ENCODE measurements at regions not wholly inside any gene's neighbourhood (a gene's known extent, or its start where the extent isn't known, plus 50 kb on each side); places are given as distances from the start of the nearest gene placed in this dataset.

DNA sequence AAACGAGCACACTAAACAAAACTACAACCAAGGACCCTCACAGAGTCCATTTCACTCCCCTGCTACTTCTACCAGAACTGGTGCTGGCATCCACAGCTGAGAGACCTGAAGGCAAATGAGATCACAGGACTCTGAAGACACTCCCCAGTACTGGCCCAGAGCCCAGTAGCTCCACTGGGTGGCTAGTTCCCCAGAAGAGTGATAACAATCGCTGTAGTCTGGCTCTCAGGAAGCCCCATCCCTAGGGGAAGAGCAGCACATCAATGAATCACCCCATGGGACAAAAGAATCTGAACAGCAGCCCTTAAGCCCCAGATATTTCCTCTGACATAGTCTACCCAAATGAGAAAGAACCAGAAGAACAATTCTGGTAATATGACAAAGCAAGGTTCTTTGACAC, 190.7 kb upstream of the BMP4 start:
- Histone ChIP-seq H3K27ac (ENCODE audit: low read depth) (no peak overlapping the region), H3K4me3 (ENCODE audit: low read depth, low read length) (no peak overlapping the region), H3K4me1 (ENCODE audit: insufficient read depth) (no peaks in the 10 kb centered on the region), H3K36me3 (ENCODE audit: insufficient read depth) (no peaks in the 10 kb centered on the region)
- 65% methylated on average over 2 of the region's 2 CpGs for WGBS
- no peak for DNase-seq (ENCODE audit: extremely low spot score)

DNA sequence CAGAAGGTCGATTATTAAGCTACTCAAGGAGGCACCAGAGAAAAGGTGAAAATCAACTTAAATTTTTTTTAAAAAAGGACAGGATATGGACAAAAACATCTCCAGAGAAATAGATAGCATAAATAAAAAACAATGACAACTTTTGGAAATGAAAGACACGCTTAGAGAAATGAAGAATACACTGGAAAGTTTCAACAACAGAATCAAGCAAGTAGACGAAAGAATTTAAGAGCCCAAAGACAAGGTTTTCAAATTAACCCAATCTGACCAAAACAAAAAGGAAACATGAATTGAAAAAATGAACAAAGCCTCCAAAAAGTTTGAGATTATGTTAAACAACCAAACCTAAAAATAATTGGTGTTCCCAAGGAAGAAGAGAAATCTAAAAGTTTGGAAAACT, 191.1 kb upstream of the BMP4 start:
- no peak overlapping the region for H3K27ac ChIP-seq (ENCODE audit: low read depth)
- no peak for DNase-seq (ENCODE audit: extremely low spot score)
- H3K36me3 ChIP-seq (ENCODE audit: insufficient read depth): no peaks in the 10 kb centered on the region
- WGBS: 93% methylated on average over 3 of the region's 3 CpGs
- H3K4me3 ChIP-seq (ENCODE audit: low read depth, low read length): no peak overlapping the region
- no peaks in the 10 kb centered on the region for H3K4me1 ChIP-seq (ENCODE audit: insufficient read depth)

DNA sequence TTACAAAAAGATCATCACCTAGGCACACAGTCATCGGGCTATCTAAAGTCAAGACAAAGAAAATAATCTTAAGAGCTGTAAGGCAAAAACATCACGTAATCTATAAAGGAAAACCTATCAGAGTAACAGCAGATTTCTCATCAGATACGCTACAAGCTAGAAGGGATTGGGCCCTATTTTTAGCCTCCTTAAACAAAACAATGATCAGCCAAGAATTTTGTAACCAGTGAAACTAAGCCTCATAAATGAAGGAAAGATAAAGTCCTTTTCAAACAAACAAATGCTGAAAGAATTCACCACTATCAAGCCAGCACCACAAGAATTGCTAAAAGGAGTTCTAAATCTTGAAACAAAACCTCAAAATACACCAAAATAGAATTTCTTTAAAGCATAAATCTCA, 191.6 kb upstream of the BMP4 start:
- WGBS: 60% methylated on average over 3 of the region's 3 CpGs
- H3K4me1 ChIP-seq (ENCODE audit: insufficient read depth): no peaks in the 10 kb centered on the region

DNA sequence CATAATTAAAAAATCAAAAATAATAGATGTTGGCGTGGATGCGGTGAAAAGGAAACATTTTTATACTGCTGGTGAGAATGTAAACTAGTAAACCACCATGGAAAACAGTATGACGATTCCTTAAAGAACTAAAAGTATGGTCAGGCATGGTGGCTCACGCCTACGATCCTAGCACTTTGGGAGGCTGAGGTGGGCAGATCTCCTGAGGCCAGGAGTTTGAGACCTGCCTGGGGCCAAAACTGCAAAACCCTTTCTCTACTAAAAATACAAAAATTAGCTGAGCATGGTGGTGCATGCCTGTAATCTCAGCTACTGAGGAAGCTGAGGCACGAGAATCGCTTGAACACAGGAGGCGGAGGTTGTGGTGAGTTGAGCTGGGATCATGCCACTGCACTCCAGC, 195.7 kb upstream of the BMP4 start:
- Histone ChIP-seq H3K27ac (ENCODE audit: low read depth) (no peak overlapping the region), H3K4me3 (ENCODE audit: low read depth, low read length) (no peak overlapping the region), H3K36me3 (ENCODE audit: insufficient read depth) (no peaks in the 10 kb centered on the region), H3K4me1 (ENCODE audit: insufficient read depth) (no peaks in the 10 kb centered on the region)
- WGBS: 97% methylated on average over 8 of the region's 8 CpGs
- DNase-seq (ENCODE audit: extremely low spot score): no peak

More for the DNA sequence above, 191.6 kb upstream of the BMP4 start:
- no peak overlapping the region for H3K4me3 ChIP-seq (ENCODE audit: low read depth, low read length)
- no peak overlapping the region for H3K27ac ChIP-seq (ENCODE audit: low read depth)
- no peaks in the 10 kb centered on the region for H3K36me3 ChIP-seq (ENCODE audit: insufficient read depth)
- DNase-seq (ENCODE audit: extremely low spot score): no peak

DNA sequence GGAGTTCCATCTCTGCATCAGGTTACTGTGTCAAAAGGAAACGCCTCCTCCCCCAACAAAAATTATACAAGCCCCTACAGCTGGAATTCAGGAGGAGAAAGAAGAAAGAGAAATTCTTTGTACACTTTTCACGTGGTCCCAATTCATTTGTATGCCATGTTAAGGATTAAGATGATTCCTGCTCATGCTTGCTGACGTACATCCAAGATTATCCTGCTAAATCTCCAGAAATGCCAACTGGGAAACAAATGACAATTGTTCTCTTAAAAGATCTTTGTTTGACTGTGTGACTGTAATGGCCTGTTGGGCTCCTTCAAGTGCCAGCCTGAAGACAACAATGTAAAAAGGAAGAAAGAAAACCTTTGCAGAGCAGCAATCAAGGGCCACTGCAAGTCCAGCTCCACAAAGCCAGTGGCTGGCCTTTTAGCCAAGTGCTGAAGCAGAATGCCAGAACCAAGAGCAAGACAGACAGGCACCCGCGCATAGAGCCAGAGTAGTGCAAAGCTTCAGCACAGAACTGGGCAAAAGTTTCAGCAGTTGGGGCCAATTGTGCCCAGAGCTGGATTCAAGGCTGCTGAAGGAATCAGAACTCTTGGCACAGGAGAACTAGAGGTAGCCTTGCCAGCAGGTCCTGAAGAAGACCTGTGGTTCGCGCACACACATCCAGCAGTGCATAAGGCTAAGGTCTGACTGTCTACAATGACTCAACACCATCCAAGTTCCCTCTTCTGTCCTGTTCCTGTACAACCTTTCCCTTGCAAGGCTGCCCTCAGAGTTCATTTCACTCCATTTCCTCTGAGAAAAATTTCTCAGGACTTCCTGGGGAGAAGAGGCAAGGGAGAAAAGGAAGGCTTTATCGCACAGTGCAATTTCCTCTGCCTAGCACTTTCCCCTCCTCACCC, 209.7 kb upstream of the BMP4 start:
- 89% methylated on average over 8 of the region's 8 CpGs for WGBS
- Histone ChIP-seq H3K4me3 (ENCODE audit: low read depth, low read length) (no peak overlapping the region), H3K4me1 (ENCODE audit: insufficient read depth) (no peaks in the 10 kb centered on the region), H3K36me3 (ENCODE audit: insufficient read depth) (no peaks in the 10 kb centered on the region), H3K27ac (ENCODE audit: low read depth) (no peak overlapping the region)
- no peak for DNase-seq (ENCODE audit: extremely low spot score)

DNA sequence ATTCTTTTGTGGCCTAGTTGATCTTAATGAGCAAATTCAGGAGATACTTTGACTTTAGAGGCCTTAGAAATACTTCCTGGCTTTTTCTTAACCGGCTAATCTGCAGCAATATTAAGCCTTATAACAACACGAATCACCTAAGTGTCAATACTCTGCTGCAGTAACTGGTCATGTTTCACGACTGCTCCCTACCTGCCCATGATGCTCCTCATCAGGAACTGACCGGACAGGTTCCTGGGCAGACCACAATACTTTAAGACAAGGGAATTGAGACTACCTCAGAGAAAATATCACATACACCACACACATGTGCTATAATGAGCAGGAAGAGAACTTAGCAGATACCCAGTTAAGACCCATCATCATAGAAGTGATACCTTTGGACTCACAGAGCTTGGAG, 211.9 kb upstream of the BMP4 start:
- Histone ChIP-seq H3K4me3 (ENCODE audit: low read depth, low read length) (no peak overlapping the region), H3K36me3 (ENCODE audit: insufficient read depth) (no peaks in the 10 kb centered on the region), H3K27ac (ENCODE audit: low read depth) (no peak overlapping the region), H3K4me1 (ENCODE audit: insufficient read depth) (no peaks in the 10 kb centered on the region)
- 92% methylated on average over 4 of the region's 4 CpGs for WGBS
- no peak for DNase-seq (ENCODE audit: extremely low spot score)

DNA sequence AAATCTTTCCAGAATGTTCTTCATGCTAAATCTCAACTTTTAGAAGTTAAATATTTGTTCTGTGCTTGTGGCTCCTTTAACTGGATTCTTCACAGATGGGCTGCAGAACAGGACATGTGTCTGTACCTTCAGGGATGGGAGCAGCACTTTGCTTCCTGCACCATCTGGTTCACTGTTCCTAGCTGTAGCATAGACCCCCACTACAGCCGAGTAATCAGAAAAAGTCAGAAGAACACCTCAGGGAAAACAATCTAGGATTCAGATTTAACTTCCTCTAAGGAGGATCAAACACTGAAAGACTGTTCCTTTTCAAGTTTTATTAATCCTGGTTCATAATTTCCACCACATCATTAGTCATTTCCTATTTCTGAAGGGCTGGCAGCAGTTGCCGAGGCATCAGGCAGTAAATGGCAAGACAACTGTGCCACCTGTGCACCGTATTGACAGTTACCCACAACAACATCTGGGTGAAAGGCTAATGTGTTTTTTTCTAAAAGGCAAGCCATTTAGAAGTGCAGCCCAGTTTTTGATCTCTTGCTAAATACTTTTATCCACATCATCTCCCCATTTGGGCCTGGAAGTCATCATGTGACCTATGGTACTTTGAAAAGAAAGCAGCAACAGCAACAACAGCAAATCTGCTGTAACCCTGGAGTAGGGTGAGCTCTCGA, 212.8 kb upstream of the BMP4 start:
- no peak for DNase-seq (ENCODE audit: extremely low spot score)
- 51% methylated on average over 4 of the region's 4 CpGs for WGBS
- no peak overlapping the region for H3K4me3 ChIP-seq (ENCODE audit: low read depth, low read length)
- no peaks in the 10 kb centered on the region for H3K4me1 ChIP-seq (ENCODE audit: insufficient read depth)
- H3K36me3 ChIP-seq (ENCODE audit: insufficient read depth): no peaks in the 10 kb centered on the region
- H3K27ac ChIP-seq (ENCODE audit: low read depth): no peak overlapping the region

DNA sequence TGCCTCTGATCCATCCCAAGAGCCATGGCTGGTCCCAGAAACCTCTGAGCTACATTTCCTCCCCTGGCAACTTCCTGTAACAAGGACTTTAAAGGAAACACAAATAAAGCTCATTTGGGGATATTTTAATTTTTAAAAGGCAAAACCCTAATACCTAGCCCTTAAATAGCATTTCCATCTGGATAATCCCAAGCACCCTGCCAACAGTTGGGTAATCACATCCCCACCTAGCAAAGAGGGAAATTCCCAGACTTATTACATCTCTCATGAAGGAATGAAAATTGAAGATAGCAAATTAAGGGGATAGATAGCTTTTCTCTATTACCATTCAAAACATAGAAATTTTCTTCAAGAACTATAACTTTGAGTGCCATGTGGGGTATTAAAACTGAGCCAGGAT, 213.7 kb upstream of the BMP4 start:
- Histone ChIP-seq H3K27ac (ENCODE audit: low read depth) (no peak overlapping the region), H3K4me3 (ENCODE audit: low read depth, low read length) (no peak overlapping the region), H3K4me1 (ENCODE audit: insufficient read depth) (no peaks in the 10 kb centered on the region), H3K36me3 (ENCODE audit: insufficient read depth) (no peaks in the 10 kb centered on the region)
- DNase-seq (ENCODE audit: extremely low spot score): no peak

DNA sequence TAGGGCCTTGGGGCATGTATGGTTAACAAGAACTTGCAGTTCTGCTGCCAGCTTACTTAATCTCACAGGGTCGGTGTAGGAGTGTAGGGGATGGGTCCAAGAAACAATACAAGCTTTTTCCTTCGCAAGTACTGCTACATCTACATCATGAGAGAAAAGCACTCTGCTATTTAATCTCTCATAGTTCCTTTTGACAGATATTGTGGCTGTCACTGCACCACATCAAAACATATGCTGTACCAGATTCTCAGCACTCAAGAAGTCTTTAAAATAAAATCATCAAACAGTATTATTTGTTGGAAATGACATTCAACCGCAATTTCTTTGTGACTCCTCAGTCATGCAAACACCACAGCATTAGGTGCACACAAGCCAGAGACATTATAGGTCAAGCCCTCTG, 215.5 kb upstream of the BMP4 start:
- Histone ChIP-seq H3K4me3 (ENCODE audit: low read depth, low read length) (no peak overlapping the region), H3K36me3 (ENCODE audit: insufficient read depth) (no peaks in the 10 kb centered on the region), H3K27ac (ENCODE audit: low read depth) (no peak overlapping the region), H3K4me1 (ENCODE audit: insufficient read depth) (no peaks in the 10 kb centered on the region)
- 64% methylated on average over 3 of the region's 3 CpGs for WGBS
- DNase-seq (ENCODE audit: extremely low spot score): no peak

DNA sequence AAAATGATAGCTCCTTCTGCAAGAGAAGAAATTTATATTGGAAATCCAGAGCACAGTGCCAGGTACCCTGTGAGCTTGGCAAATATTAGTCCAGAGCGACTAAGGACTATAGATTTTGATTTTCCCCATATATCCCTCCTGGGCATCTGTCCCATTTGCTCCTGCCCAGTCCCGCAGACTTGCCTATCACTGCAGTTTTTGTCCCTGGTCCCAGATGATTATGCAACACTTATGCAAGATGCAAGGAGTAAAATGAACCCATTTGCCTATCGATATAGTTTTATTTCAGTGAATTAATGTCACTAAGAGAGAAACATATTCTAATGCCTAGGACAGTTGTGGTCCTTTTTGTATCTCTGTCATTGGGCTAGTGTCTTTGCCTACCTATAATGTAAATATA, 215.9 kb upstream of the BMP4 start:
- no peak for DNase-seq (ENCODE audit: extremely low spot score)
- Histone ChIP-seq H3K4me1 (ENCODE audit: insufficient read depth) (no peaks in the 10 kb centered on the region), H3K4me3 (ENCODE audit: low read depth, low read length) (no peak overlapping the region), H3K27ac (ENCODE audit: low read depth) (no peak overlapping the region), H3K36me3 (ENCODE audit: insufficient read depth) (no peaks in the 10 kb centered on the region)
- WGBS: 71% methylated on average over 3 of the region's 3 CpGs

DNA sequence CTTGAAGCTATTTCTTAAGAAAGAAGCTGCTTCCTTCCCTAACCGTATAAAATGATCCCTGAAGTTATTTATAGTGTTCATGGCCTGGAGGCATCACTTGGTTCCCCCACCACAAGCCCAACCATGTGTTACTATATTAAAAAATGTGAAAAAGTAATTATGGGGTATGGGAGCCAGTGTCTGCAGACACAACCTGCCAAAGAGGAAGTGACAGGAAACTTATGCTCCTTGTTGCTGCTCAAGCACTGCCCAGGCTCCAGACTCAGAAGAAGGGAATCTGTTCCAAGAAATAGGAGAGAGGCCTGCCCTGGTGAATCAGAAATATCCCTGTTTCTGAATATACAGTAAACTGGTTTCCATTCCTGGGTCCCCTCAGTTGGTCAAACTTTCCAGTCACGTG, 217.2 kb upstream of the BMP4 start:
- Histone ChIP-seq H3K4me1 (ENCODE audit: insufficient read depth) (no peaks in the 10 kb centered on the region), H3K4me3 (ENCODE audit: low read depth, low read length) (no peak overlapping the region), H3K36me3 (ENCODE audit: insufficient read depth) (no peaks in the 10 kb centered on the region), H3K27ac (ENCODE audit: low read depth) (no peak overlapping the region)
- no peak for DNase-seq (ENCODE audit: extremely low spot score)
- 32% methylated on average over 2 of the region's 2 CpGs for WGBS

DNA sequence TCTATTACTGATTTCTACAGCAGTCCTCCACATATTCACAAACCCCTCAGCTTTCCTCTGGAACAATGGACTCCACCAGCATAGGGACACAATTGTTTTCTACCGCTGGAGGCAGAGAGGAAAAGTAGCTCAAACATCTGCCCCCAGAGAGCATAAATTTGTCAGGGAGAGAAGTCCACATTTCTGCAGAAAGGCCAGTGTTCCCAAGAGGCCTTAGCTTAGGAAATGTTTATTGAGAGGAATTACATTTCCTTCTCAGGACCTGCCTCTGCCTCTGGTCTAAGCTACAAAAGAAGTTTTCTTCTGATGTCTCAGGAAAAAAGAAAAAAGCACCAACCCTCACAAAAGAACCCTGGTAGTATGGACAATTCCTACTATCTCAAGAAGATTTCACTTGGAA, 217.8 kb upstream of the BMP4 start:
- 30% methylated on average over 1 of the region's 1 CpG for WGBS
- H3K36me3 ChIP-seq (ENCODE audit: insufficient read depth): no peaks in the 10 kb centered on the region
- H3K27ac ChIP-seq (ENCODE audit: low read depth): no peak overlapping the region
- DNase-seq (ENCODE audit: extremely low spot score): no peak
- no peaks in the 10 kb centered on the region for H3K4me1 ChIP-seq (ENCODE audit: insufficient read depth)
- no peak overlapping the region for H3K4me3 ChIP-seq (ENCODE audit: low read depth, low read length)

DNA sequence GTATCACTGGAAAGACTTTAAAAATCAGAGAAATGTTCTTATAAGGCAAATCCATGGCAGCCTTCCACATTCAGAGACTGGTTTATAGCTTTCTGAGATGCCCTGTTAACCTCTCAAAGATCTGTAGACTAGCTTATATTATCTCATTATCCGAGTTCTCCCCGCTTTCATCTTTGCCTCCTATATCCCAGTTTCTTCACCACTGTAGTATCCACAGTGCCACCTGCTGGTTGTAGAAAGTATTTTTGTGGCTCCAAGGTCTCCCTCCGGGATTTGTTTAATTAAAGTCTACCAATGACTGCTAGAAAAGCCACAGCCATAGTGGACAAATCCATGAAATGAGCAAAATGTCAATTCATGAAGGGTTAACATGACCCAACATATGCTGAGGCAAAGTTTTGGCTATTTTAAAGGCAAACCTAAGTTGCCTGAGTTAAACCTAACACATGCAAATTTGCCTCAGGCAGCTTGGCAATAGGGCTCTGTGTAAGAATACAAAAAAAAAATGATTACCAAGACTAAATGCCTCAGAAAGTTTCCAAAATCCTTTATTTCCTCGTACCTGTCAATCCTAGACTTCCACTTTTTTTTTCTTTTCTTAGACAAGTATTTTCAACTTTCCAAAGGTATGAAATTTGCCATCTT, 218.8 kb upstream of the BMP4 start:
- DNase-seq (ENCODE audit: extremely low spot score): peak; percentile 69
- Histone ChIP-seq H3K4me3 (ENCODE audit: low read depth, low read length) (no peak overlapping the region), H3K36me3 (ENCODE audit: insufficient read depth) (no peaks in the 10 kb centered on the region), H3K4me1 (ENCODE audit: insufficient read depth) (no peaks in the 10 kb centered on the region), H3K27ac (ENCODE audit: low read depth) (no peak overlapping the region)
- WGBS: 7% methylated on average over 4 of the region's 4 CpGs

DNA sequence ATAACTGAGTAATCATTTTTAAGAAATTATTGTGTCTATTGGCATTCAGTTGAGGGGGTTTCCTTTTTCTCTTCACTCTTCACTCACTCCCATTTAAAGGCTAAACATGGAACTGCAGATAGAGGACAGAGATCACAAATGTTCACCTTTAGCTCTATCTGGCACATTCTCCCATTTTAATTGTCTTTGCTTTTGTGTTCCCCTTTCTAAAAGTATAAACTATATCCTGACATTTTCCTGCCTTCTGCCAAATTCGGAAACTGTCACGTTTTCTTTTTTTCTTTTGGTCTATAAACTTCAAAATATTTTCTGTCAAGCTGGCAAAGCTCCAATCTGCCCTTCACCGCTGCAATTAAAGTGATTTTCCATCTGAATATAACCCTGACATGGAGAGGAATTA, 219.8 kb upstream of the CDKN3 start:
- H3K27ac ChIP-seq (ENCODE audit: low read depth): no peak overlapping the region
- DNase-seq (ENCODE audit: extremely low spot score): no peak
- no peak overlapping the region for H3K4me3 ChIP-seq (ENCODE audit: low read depth, low read length)
- 45% methylated on average over 3 of the region's 3 CpGs for WGBS
- no peaks in the 10 kb centered on the region for H3K36me3 ChIP-seq (ENCODE audit: insufficient read depth)
- no peaks in the 10 kb centered on the region for H3K4me1 ChIP-seq (ENCODE audit: insufficient read depth)
